CD4-positive, alpha-beta T cell (primary cell): ENCODE measurements at regions not wholly inside any gene's neighbourhood (a gene's known extent, or its start where the extent isn't known, plus 50 kb on each side); places are given as distances from the start of the nearest gene placed in this dataset.

Source experiments
- ATAC-seq: fragments of 200-7000 bp; cut with Tn5 transposase; one replicate; pipeline ENCODE4 v1.10.0; 2022; ENCODE audit warnings: mild to moderate bottlenecking; ENCODE audit not compliant: poor library complexity
- CTCF ChIA-PET: fragments of 350-600 bp; sonication (Branson Sonifier 250); formaldehyde crosslinking; loops from one replicate; lab custom pipeline; 2021; ENCODE audit warnings: antibody characterized with exemption, inconsistent platforms; lab: Charles Lee
- POLR2A ChIA-PET: fragments of 350-600 bp; sonication (Branson Sonifier 250); formaldehyde crosslinking; loops from one replicate; lab custom pipeline; 2021; ENCODE audit warnings: antibody characterized with exemption, inconsistent platforms; lab: Charles Lee
- DNase-seq, 14 experiments: peaks; one replicate each; pipeline ENCODE4 v3.0.0-alpha.2; 2013 to 2020; ENCODE audit warnings: mixed read lengths in 2 of 14
- H3K27ac ChIP-seq, 2 donors: one replicate each; pipeline versions ENCODE4 v1.5.1 to v1.7.0; 2013; ENCODE audit warnings: low read length in 2 of 2, low read depth in 1 of 2, mild to moderate bottlenecking in 1 of 2
- H3K27me3 ChIP-seq, 2 experiments: 1 replicate in 1 of 2; 2 replicates in 1 of 2; pipeline versions ENCODE4 v1.6.1 to v1.7.0; 2013; ENCODE audit warnings: low read length in 2 of 2, control low read depth in 1 of 2, mild to moderate bottlenecking in 1 of 2, moderate library complexity in 1 of 2; ENCODE audit not compliant: insufficient read depth in 2 of 2, control insufficient read depth in 1 of 2
- H3K36me3 ChIP-seq: one replicate; pipeline ENCODE4 v1.6.1; 2013; ENCODE audit warnings: low read length, control low read depth; ENCODE audit not compliant: insufficient read depth
- H3K4me1 ChIP-seq: one replicate; pipeline ENCODE4 v1.6.1; 2013; ENCODE audit warnings: low read length, control low read depth; ENCODE audit not compliant: insufficient read depth
- H3K4me3 ChIP-seq: one replicate; pipeline ENCODE4 v1.5.1; 2013; ENCODE audit warnings: mild to moderate bottlenecking, low read length, moderate library complexity
- H3K9me3 ChIP-seq, 2 experiments: 1 replicate in 1 of 2; 2 replicates in 1 of 2; pipeline versions ENCODE4 v1.6.1 to v1.7.0; 2013; ENCODE audit warnings: low read length in 2 of 2, mild to moderate bottlenecking in 2 of 2, control low read depth in 1 of 2, moderate library complexity in 1 of 2; ENCODE audit not compliant: control insufficient read depth in 1 of 2, insufficient read depth in 1 of 2
- H3K27ac Mint-ChIP-seq: one replicate; pipeline ENCODE4 v1.8.0; 2020; ENCODE audit warnings: mixed read lengths
- H3K27me3 Mint-ChIP-seq: one replicate; pipeline ENCODE4 v1.8.0; 2021; ENCODE audit warnings: mixed read lengths
- H3K36me3 Mint-ChIP-seq: one replicate; pipeline ENCODE4 v1.8.0; 2021; ENCODE audit warnings: low read depth, mixed read lengths
- H3K4me1 Mint-ChIP-seq: one replicate; pipeline ENCODE4 v1.8.0; 2021; ENCODE audit warnings: low read depth, mixed read lengths
- H3K4me3 Mint-ChIP-seq: one replicate; pipeline ENCODE4 v1.8.0; 2020; ENCODE audit warnings: mild to moderate bottlenecking, mixed read lengths
- H3K9me3 Mint-ChIP-seq: one replicate; pipeline ENCODE4 v1.8.0; 2020; ENCODE audit warnings: mixed read lengths
- intact Hi-C, 2 experiments: fragments of 100-400 bp; cut with DNase I in 1 of 2; cut with micrococcal nuclease in 1 of 2; formaldehyde crosslinking; loops; one replicate each; pipeline versions ENCODE4 v1.15.1 to v1.9.0; 2023 to 2025; cut with DNase I, micrococcal nuclease
- TF ChIP-seq, protein P1 (sequence below): fragments of 200-600 bp; IDR thresholded peaks from one replicate; pipeline ENCODE4 v1.8.0; 2022; ENCODE audit warnings: antibody characterized with exemption, mild to moderate bottlenecking

GRCh38 chr3:59446775-59447465, 397.1 kb upstream of the CFAP20DC start:
- no peak for ATAC-seq

DNA sequence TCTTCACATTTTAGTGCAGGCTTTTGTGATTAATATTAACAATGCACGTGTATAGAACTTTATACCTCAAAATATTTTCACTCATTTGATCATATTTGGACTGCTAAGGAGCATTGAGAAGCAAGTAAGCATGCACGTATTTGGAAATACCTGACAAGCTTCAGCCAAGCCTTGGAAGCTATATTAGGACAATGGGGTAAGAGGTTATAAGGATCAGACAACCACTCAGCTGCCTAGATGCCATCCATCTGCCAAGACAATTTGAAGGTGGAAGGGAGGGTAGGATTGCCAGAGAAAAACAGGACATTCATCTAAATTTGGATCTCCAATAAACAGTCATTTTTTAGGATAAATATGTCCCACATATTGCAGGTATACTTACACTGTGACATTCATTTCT, 394.9 kb upstream of the CFAP20DC start:
- DNase-seq = no peak
- ATAC-seq = no peak
- Histone ChIP-seq H3K27ac (peak overlapping the region; percentile 13 to 59), H3K9me3 (no peaks in the 10 kb centered on the region), H3K4me3 (no peak overlapping the region), H3K36me3 (no peaks in the 10 kb centered on the region), H3K4me1 (peaks cover 39% of the 10 kb centered on the region), H3K27me3 (no peaks in the 10 kb centered on the region)
- no peak overlapping the region for H3K4me3 Mint-ChIP-seq
- H3K27me3 Mint-ChIP-seq = no peaks in the 10 kb centered on the region
- H3K9me3 Mint-ChIP-seq = no peaks in the 10 kb centered on the region
- POLR2A ChIA-PET = interaction anchor here (0.9 to 3.1 kb wide), 4 partner anchors 8 to 19 kb away, joined by 3 to 16 read pairs (median 4); no protein-coding TSS in a partner anchor
- peaks cover 78% of the 10 kb centered on the region for H3K4me1 Mint-ChIP-seq
- CTCF ChIA-PET = no interaction called here
- TF ChIP-seq, protein P1, sequence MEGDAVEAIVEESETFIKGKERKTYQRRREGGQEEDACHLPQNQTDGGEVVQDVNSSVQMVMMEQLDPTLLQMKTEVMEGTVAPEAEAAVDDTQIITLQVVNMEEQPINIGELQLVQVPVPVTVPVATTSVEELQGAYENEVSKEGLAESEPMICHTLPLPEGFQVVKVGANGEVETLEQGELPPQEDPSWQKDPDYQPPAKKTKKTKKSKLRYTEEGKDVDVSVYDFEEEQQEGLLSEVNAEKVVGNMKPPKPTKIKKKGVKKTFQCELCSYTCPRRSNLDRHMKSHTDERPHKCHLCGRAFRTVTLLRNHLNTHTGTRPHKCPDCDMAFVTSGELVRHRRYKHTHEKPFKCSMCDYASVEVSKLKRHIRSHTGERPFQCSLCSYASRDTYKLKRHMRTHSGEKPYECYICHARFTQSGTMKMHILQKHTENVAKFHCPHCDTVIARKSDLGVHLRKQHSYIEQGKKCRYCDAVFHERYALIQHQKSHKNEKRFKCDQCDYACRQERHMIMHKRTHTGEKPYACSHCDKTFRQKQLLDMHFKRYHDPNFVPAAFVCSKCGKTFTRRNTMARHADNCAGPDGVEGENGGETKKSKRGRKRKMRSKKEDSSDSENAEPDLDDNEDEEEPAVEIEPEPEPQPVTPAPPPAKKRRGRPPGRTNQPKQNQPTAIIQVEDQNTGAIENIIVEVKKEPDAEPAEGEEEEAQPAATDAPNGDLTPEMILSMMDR = no peak
- H3K27ac Mint-ChIP-seq = peak overlapping the region; percentile 96
- no peaks in the 10 kb centered on the region for H3K36me3 Mint-ChIP-seq
- intact Hi-C loops = no loop called here

More at GRCh38 chr3:59446775-59447465, 397.1 kb upstream of the CFAP20DC start:
- H3K27me3 Mint-ChIP-seq = no peaks in the 10 kb centered on the region
- no peak overlapping the region for H3K4me3 ChIP-seq
- ChIA-PET CTCF (no interaction called here), POLR2A (interaction anchor here (0.6 kb wide), 1 partner anchor 10 kb away, joined by 3 read pairs; no protein-coding TSS in a partner anchor)
- H3K27ac ChIP-seq = no peak overlapping the region
- no peaks in the 10 kb centered on the region for H3K36me3 ChIP-seq
- no peak for DNase-seq
- H3K4me3 Mint-ChIP-seq = no peak overlapping the region
- peaks cover 2% of the 10 kb centered on the region for H3K9me3 Mint-ChIP-seq
- intact Hi-C loops = no loop called here
- H3K4me1 Mint-ChIP-seq = peaks cover 92% of the 10 kb centered on the region
- no peaks in the 10 kb centered on the region for H3K27me3 ChIP-seq
- peaks cover 3% of the 10 kb centered on the region for H3K36me3 Mint-ChIP-seq
- no peaks in the 10 kb centered on the region for H3K9me3 ChIP-seq
- peaks cover 61% of the 10 kb centered on the region for H3K4me1 ChIP-seq
- peak overlapping the region; percentile 96 for H3K27ac Mint-ChIP-seq
- TF ChIP-seq, protein P1 = no peak

DNA sequence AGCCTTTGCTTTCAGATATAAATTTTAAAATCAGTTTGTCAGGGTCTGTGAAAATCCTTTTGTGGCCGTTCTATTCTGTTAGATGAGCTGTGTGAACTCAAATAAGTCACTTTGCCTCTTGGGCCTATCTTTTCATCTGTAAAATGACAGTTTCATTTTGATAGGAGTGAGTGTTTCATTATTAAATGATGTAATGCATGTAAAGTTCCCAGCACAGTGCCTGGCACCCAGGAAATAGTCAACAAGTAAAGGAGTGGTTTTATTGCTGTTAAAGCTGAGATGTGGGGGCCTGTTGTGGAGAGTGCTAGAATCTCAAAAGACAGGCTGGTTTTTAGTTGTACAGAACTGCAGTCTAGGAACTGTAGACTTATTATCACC, 394.5 kb upstream of the CFAP20DC start:
- POLR2A ChIA-PET = interaction anchor here (0.9 to 3.1 kb wide), 7 partner anchors 8 to 91 kb away, joined by 3 to 16 read pairs (median 3); no protein-coding TSS in a partner anchor
- no peaks in the 10 kb centered on the region for H3K27me3 ChIP-seq
- no peaks in the 10 kb centered on the region for H3K36me3 ChIP-seq
- Mint-ChIP-seq H3K4me1 (peaks cover 75% of the 10 kb centered on the region), H3K36me3 (no peaks in the 10 kb centered on the region), H3K27me3 (no peaks in the 10 kb centered on the region), H3K27ac (peak overlapping the region; percentile 96), H3K4me3 (peak overlapping the region; percentile 76), H3K9me3 (no peaks in the 10 kb centered on the region)
- peak overlapping the region; percentile 13 to 59 for H3K27ac ChIP-seq
- H3K4me1 ChIP-seq = peaks cover 35% of the 10 kb centered on the region
- H3K9me3 ChIP-seq = no peaks in the 10 kb centered on the region
- peak in 4 of 14 experiments; percentile 30 to 78 (median 34) for DNase-seq
- ATAC-seq = peak; percentile 69
- peak overlapping the region; percentile 20 for H3K4me3 ChIP-seq
- intact Hi-C loops = no loop called here
- TF ChIP-seq, protein P1 = no peak
- CTCF ChIA-PET = no interaction called here
